ENCODE measurements at regions not wholly inside any gene's neighbourhood (a gene's known extent, or its start where the extent isn't known, plus 50 kb on each side); places are given as distances from the start of the nearest gene placed in this dataset.

GRCh38 chr2:221851531-221852045, 279.5 kb upstream of the EPHA4 start:
- Histone ChIP-seq H3K27ac (ENCODE audit: low read length) (no peak overlapping the region), H3K79me2 (ENCODE audit: low read length) (no peaks in the 10 kb centered on the region), H3K4me2 (ENCODE audit: low read length) (no peak overlapping the region), H3K4me3 (ENCODE audit: low read length) (no peak overlapping the region), H3K9me3 (ENCODE audit: insufficient read depth, low read length) (no peaks in the 10 kb centered on the region), H3K27me3 (ENCODE audit: low read depth, low read length) (no peaks in the 10 kb centered on the region), H4K20me1 (ENCODE audit: insufficient read depth, low read length) (no peaks in the 10 kb centered on the region), H3K9ac (ENCODE audit: low read length) (no peak overlapping the region), H3K36me3 (replicated peaks; ENCODE audit: low read depth, low read length) (no peaks in the 10 kb centered on the region), H3K4me1 (ENCODE audit: low read length) (no peaks in the 10 kb centered on the region), H2AFZ (ENCODE audit: low read depth, low read length) (no peak overlapping the region)
- TF ChIP-seq EZH2phosphoT487 (IDR thresholded peaks at IDR 0.05; ENCODE audit: low read depth) (no peak), CTCF (IDR thresholded peaks at IDR 0.05; ENCODE audit: low read depth, low read length) (no peak)

- Histone ChIP-seq H3K27ac (ENCODE audit: low read length) (no peak overlapping the region), H3K27me3 (ENCODE audit: low read depth, low read length) (no peaks in the 10 kb centered on the region), H3K4me3 (ENCODE audit: low read length) (no peak overlapping the region), H3K4me1 (ENCODE audit: low read length) (no peaks in the 10 kb centered on the region), H2AFZ (ENCODE audit: low read depth, low read length) (no peak overlapping the region), H3K79me2 (ENCODE audit: low read length) (no peaks in the 10 kb centered on the region), H3K36me3 (replicated peaks; ENCODE audit: low read depth, low read length) (no peaks in the 10 kb centered on the region), H4K20me1 (ENCODE audit: insufficient read depth, low read length) (no peaks in the 10 kb centered on the region), H3K9ac (ENCODE audit: low read length) (no peak overlapping the region), H3K4me2 (ENCODE audit: low read length) (no peak overlapping the region), H3K9me3 (ENCODE audit: insufficient read depth, low read length) (no peaks in the 10 kb centered on the region)
- TF ChIP-seq CTCF (IDR thresholded peaks at IDR 0.05; ENCODE audit: low read depth, low read length) (no peak), EZH2phosphoT487 (IDR thresholded peaks at IDR 0.05; ENCODE audit: low read depth) (no peak)
Measured at GRCh38 chr2:221850076-221850475, 278.0 kb upstream of the EPHA4 start.

GRCh38 chr2:221848286-221848685, 276.2 kb upstream of the EPHA4 start:
- TF ChIP-seq EZH2phosphoT487 (IDR thresholded peaks at IDR 0.05; ENCODE audit: low read depth) (no peak), CTCF (IDR thresholded peaks at IDR 0.05; ENCODE audit: low read depth, low read length) (no peak)
- Histone ChIP-seq H3K4me3 (ENCODE audit: low read length) (no peak overlapping the region), H3K79me2 (ENCODE audit: low read length) (no peaks in the 10 kb centered on the region), H3K27ac (ENCODE audit: low read length) (no peak overlapping the region), H3K4me2 (ENCODE audit: low read length) (no peak overlapping the region), H3K36me3 (replicated peaks; ENCODE audit: low read depth, low read length) (no peaks in the 10 kb centered on the region), H3K9me3 (ENCODE audit: insufficient read depth, low read length) (no peaks in the 10 kb centered on the region), H3K9ac (ENCODE audit: low read length) (no peak overlapping the region), H3K27me3 (ENCODE audit: low read depth, low read length) (no peaks in the 10 kb centered on the region), H2AFZ (ENCODE audit: low read depth, low read length) (no peak overlapping the region), H4K20me1 (ENCODE audit: insufficient read depth, low read length) (no peaks in the 10 kb centered on the region), H3K4me1 (ENCODE audit: low read length) (peaks cover 15% of the 10 kb centered on the region)

GRCh38 chr2:221845021-221845365, 272.9 kb upstream of the EPHA4 start:
- H2AFZ ChIP-seq (ENCODE audit: low read depth, low read length), result no peak overlapping the region
- H3K9ac ChIP-seq (ENCODE audit: low read length), result no peak overlapping the region
- no peaks in the 10 kb centered on the region for H3K79me2 ChIP-seq (ENCODE audit: low read length)
- H3K4me1 ChIP-seq (ENCODE audit: low read length), result peaks cover 15% of the 10 kb centered on the region
- no peak for TF ChIP-seq EZH2phosphoT487 (IDR thresholded peaks at IDR 0.05; ENCODE audit: low read depth)
- TF ChIP-seq CTCF (IDR thresholded peaks at IDR 0.05; ENCODE audit: low read depth, low read length), result no peak
- H3K36me3 ChIP-seq (replicated peaks; ENCODE audit: low read depth, low read length), result no peaks in the 10 kb centered on the region
- H3K9me3 ChIP-seq (ENCODE audit: insufficient read depth, low read length), result no peaks in the 10 kb centered on the region
- H3K4me2 ChIP-seq (ENCODE audit: low read length), result no peak overlapping the region
- no peak overlapping the region for H3K27ac ChIP-seq (ENCODE audit: low read length)
- no peaks in the 10 kb centered on the region for H3K27me3 ChIP-seq (ENCODE audit: low read depth, low read length)
- no peaks in the 10 kb centered on the region for H4K20me1 ChIP-seq (ENCODE audit: insufficient read depth, low read length)
- no peak overlapping the region for H3K4me3 ChIP-seq (ENCODE audit: low read length)
